ENCODE measurements at regions not wholly inside any gene's neighbourhood (a gene's known extent, or its start where the extent isn't known, plus 50 kb on each side); places are given as distances from the start of the nearest gene placed in this dataset.

- dilution Hi-C loops (cut with MboI; ENCODE audit: extremely low pct_ligation_motif_present, low sequenced_read_pairs) (no loop called here), intact Hi-C loops (cut with micrococcal nuclease) (no loop called here)
- DNase-seq (ENCODE audit: low read depth, low spot score) = no peak
- FAIRE-seq = no peak
- BruUV-seq (replicated peaks) = no TSS peak
- no peak overlapping the region for H3K4me2 ChIP-seq (ENCODE audit: insufficient read depth, low read length)
- CTCF ChIA-PET = no interaction called here
- H3K27me3 ChIP-seq (ENCODE audit: control insufficient read depth in 2 of 2, insufficient read depth in 2 of 2, low read length in 2 of 2) = no peaks in the 10 kb centered on the region
- no peaks in the 10 kb centered on the region for H3K4me1 ChIP-seq (ENCODE audit: control insufficient read depth, extremely low read depth, insufficient read depth, low read length)
- H2AFZ ChIP-seq (ENCODE audit: low read depth, low read length) = no peak overlapping the region
- TF ChIP-seq MAX (IDR thresholded peaks at IDR 0.05; ENCODE audit: insufficient read depth, insufficient read length) = no peak
- TF ChIP-seq GATA2 (IDR thresholded peaks at IDR 0.05; ENCODE audit: insufficient read depth, insufficient read length, low read depth, low read length) = no peak
- no peak for TF ChIP-seq MYC (IDR thresholded peaks at IDR 0.05; ENCODE audit: low read depth, low read length)
- no peak for TF ChIP-seq POLR2A (IDR thresholded peaks at IDR 0.05; ENCODE audit: low read depth, low read length)
- TF ChIP-seq, protein P1, sequence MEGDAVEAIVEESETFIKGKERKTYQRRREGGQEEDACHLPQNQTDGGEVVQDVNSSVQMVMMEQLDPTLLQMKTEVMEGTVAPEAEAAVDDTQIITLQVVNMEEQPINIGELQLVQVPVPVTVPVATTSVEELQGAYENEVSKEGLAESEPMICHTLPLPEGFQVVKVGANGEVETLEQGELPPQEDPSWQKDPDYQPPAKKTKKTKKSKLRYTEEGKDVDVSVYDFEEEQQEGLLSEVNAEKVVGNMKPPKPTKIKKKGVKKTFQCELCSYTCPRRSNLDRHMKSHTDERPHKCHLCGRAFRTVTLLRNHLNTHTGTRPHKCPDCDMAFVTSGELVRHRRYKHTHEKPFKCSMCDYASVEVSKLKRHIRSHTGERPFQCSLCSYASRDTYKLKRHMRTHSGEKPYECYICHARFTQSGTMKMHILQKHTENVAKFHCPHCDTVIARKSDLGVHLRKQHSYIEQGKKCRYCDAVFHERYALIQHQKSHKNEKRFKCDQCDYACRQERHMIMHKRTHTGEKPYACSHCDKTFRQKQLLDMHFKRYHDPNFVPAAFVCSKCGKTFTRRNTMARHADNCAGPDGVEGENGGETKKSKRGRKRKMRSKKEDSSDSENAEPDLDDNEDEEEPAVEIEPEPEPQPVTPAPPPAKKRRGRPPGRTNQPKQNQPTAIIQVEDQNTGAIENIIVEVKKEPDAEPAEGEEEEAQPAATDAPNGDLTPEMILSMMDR (IDR thresholded peaks at IDR 0.05; ENCODE audit: extremely low read depth in 1 of 2, insufficient read depth in 1 of 2, low read depth in 1 of 2, low read length in 2 of 2) = no peak
- TF ChIP-seq POLR2AphosphoS5 (IDR thresholded peaks at IDR 0.05; ENCODE audit: insufficient read depth, low read depth, low read length) = no peak
- no peak for TF ChIP-seq JUN (IDR thresholded peaks at IDR 0.05; ENCODE audit: borderline replicate concordance, insufficient read depth, insufficient read length, low read depth)
- no peak for TF ChIP-seq FOS (IDR thresholded peaks at IDR 0.05; ENCODE audit: borderline replicate concordance, insufficient read depth, low read length)
- TF ChIP-seq EZH2 (IDR thresholded peaks at IDR 0.05; ENCODE audit: borderline replicate concordance, low read depth, low read length, severe bottlenecking) = no peak
- H3K27ac ChIP-seq (ENCODE audit: insufficient read depth, low read depth, low read length) = no peak overlapping the region
- POLR2A ChIA-PET = interaction anchor here (0.6 kb wide), 1 partner anchor 545 kb away, joined by 5 read pairs; no protein-coding TSS in a partner anchor
- H3K79me2 ChIP-seq (ENCODE audit: control insufficient read depth, insufficient read depth, low read length) = no peaks in the 10 kb centered on the region
- no peaks in the 10 kb centered on the region for H4K20me1 ChIP-seq (replicated peaks; ENCODE audit: control insufficient read depth, extremely low read depth, insufficient read depth, low read length)
- H3K9me1 ChIP-seq (replicated peaks; ENCODE audit: control insufficient read depth, extremely low read depth, insufficient read depth, low read length) = no peaks in the 10 kb centered on the region
- no peaks in the 10 kb centered on the region for H3K36me3 ChIP-seq (ENCODE audit: control insufficient read depth in 2 of 2, extremely low read depth in 1 of 2, insufficient read depth in 2 of 2, low read length in 2 of 2)
- no peaks in the 10 kb centered on the region for H3K9me3 ChIP-seq (replicated peaks; ENCODE audit: control insufficient read depth, insufficient read depth, low read length)
- H3K4me3 ChIP-seq (replicated peaks in 1 of 3; ENCODE audit: insufficient read depth in 1 of 3, low read depth in 1 of 3, low read length in 3 of 3) = no peak overlapping the region
- no peak overlapping the region for H3K9ac ChIP-seq (replicated peaks; ENCODE audit: extremely low read depth, insufficient read depth, low read length)
Observed at GRCh38 chr16:49929626-49930025, 73.7 kb upstream of the ZNF423 start.
